H1 (cell line): ENCODE measurements at regions not wholly inside any gene's neighbourhood (a gene's known extent, or its start where the extent isn't known, plus 50 kb on each side); places are given as distances from the start of the nearest gene placed in this dataset.

ENCODE experiments used
- CTCF ChIA-PET: fragments of 300-600 bp; sonication (Branson Sonifier 250); formaldehyde crosslinking; loops from one replicate; lab custom pipeline; 2021; ENCODE audit not compliant: partially characterized antibody; lab: Charles Lee
- POLR2A ChIA-PET: fragments of 300-600 bp; sonication (Branson Sonifier 250); formaldehyde crosslinking; loops from one replicate; lab custom pipeline; 2021; ENCODE audit warnings: inconsistent platforms; ENCODE audit not compliant: partially characterized antibody; lab: Charles Lee
- DNase-seq, 2 experiments: peaks; one replicate each; pipeline versions ENCODE4 v3.0.0 to v3.0.0-alpha.2; 2010 to 2022; ENCODE audit warnings: low spot score in 2 of 2, low read depth in 1 of 2, mixed read lengths in 1 of 2
- FAIRE-seq: peaks from 2 replicates; lab custom pipeline; 2011; peaks lifted over from hg19 to GRCh38; lab: Jason Lieb, UNC
- H2AFZ ChIP-seq: 2 replicates; pipeline ENCODE4 v1.8.1; 2012; ENCODE audit warnings: low read length, inconsistent platforms
- H2AK5ac ChIP-seq: 2 replicates; pipeline ENCODE4 v1.6.1; 2013; ENCODE audit warnings: low read depth, low read length
- H2BK120ac ChIP-seq: replicated peaks from 2 replicates; pipeline ENCODE3; 2013; ENCODE audit warnings: low read depth, low read length, inconsistent platforms
- H2BK12ac ChIP-seq: 2 replicates; pipeline ENCODE4 v1.6.1; 2013; ENCODE audit warnings: low read depth, low read length
- H2BK15ac ChIP-seq: 2 replicates; pipeline ENCODE4 v1.6.1; 2013; ENCODE audit warnings: low read length
- H2BK20ac ChIP-seq: 2 replicates; pipeline ENCODE4 v1.6.1; 2013; ENCODE audit warnings: low read length
- H2BK5ac ChIP-seq: 2 replicates; pipeline ENCODE4 v1.6.1; 2013; ENCODE audit warnings: low read depth, low read length
- H3K14ac ChIP-seq: 2 replicates; pipeline ENCODE4 v1.6.1; 2013; ENCODE audit warnings: inconsistent platforms; ENCODE audit not compliant: insufficient read length
- H3K18ac ChIP-seq: 2 replicates; pipeline ENCODE4 v1.6.1; 2013; ENCODE audit warnings: low read length; ENCODE audit errors: extremely low read depth
- H3K23ac ChIP-seq: 2 replicates; pipeline ENCODE4 v1.6.1; 2013; ENCODE audit warnings: inconsistent platforms; ENCODE audit not compliant: insufficient read length
- H3K23me2 ChIP-seq: 2 replicates; pipeline ENCODE4 v1.6.1; 2013; ENCODE audit warnings: low read depth, low read length
- H3K27ac ChIP-seq: 2 replicates; pipeline ENCODE4 v1.6.1; 2011; ENCODE audit warnings: low read depth, low read length, inconsistent platforms
- H3K27me3 ChIP-seq, 4 experiments: replicated peaks in 1 of 4; 1 replicate in 1 of 4; 2 replicates in 3 of 4; pipeline versions ENCODE4 v1.6.1 to v1.8.1; 2011 to 2013; ENCODE audit warnings: low read length in 3 of 4, mild to moderate bottlenecking in 3 of 4, inconsistent platforms in 2 of 4, mixed read lengths in 2 of 4, moderate library complexity in 1 of 4; ENCODE audit not compliant: control insufficient read depth in 3 of 4, insufficient read depth in 3 of 4; ENCODE audit errors: extremely low read depth in 1 of 4
- H3K36me3 ChIP-seq, 4 experiments: 2 replicates each; pipeline versions ENCODE4 v1.6.1 to v1.8.1; 2011 to 2013; ENCODE audit warnings: mild to moderate bottlenecking in 4 of 4, low read length in 3 of 4, moderate library complexity in 2 of 4, control low read depth in 1 of 4, inconsistent platforms in 1 of 4; ENCODE audit not compliant: insufficient read depth in 4 of 4, control insufficient read depth in 2 of 4
- H3K4ac ChIP-seq: replicated peaks from 2 replicates; pipeline ENCODE3; 2013; ENCODE audit warnings: low read length, low read depth, mixed read lengths, inconsistent platforms; ENCODE audit not compliant: insufficient read length
- H3K4me1 ChIP-seq, 4 experiments: replicated peaks in 1 of 4; 1 replicate in 1 of 4; 2 replicates in 3 of 4; pipeline versions ENCODE4 v1.6.1 to v1.8.1; 2011 to 2013; ENCODE audit warnings: low read length in 3 of 4, inconsistent platforms in 2 of 4, mixed read lengths in 1 of 4; ENCODE audit not compliant: insufficient read depth in 4 of 4, control insufficient read depth in 3 of 4
- H3K4me2 ChIP-seq, 2 experiments: 2 replicates each; pipeline versions ENCODE4 v1.6.1 to v1.8.1; 2011 to 2013; ENCODE audit warnings: low read depth in 2 of 2, low read length in 2 of 2, control low read depth in 1 of 2, inconsistent platforms in 1 of 2, mild to moderate bottlenecking in 1 of 2; ENCODE audit not compliant: insufficient read depth in 1 of 2
- H3K4me3 ChIP-seq, 4 experiments: fragments of 200-600, 300-600 bp in 1 of 4; sonication (generic), shearing (Covaris generic), sonication (Bioruptor Twin) in 1 of 4; 2 replicates each; pipeline versions ENCODE4 v1.5.1 to v1.8.1; 2011 to 2016; ENCODE audit warnings: low read length in 4 of 4, low read depth in 3 of 4, control low read depth in 2 of 4, inconsistent platforms in 2 of 4, mild to moderate bottlenecking in 2 of 4, mixed read lengths in 1 of 4, moderate library complexity in 1 of 4; ENCODE audit not compliant: insufficient read depth in 2 of 4; ENCODE audit errors: extremely low read depth in 1 of 4
- H3K56ac ChIP-seq: replicated peaks from 2 replicates; pipeline ENCODE3; 2013; ENCODE audit warnings: low read depth, mild to moderate bottlenecking, mixed read lengths, low read length, inconsistent platforms; ENCODE audit not compliant: insufficient read length
- H3K79me1 ChIP-seq: 2 replicates; pipeline ENCODE4 v1.6.1; 2013; ENCODE audit warnings: low read depth, low read length, control low read depth
- H3K79me2 ChIP-seq, 2 experiments: 2 replicates each; pipeline versions ENCODE4 v1.6.1 to v1.8.1; 2012 to 2013; ENCODE audit warnings: low read length in 2 of 2, mild to moderate bottlenecking in 2 of 2, inconsistent platforms in 1 of 2; ENCODE audit not compliant: insufficient read depth in 2 of 2, control insufficient read depth in 1 of 2
- H3K9ac ChIP-seq, 4 experiments: replicated peaks in 1 of 4; 1 replicate in 1 of 4; 2 replicates in 3 of 4; pipeline versions ENCODE4 v1.6.1 to v1.8.1; 2011 to 2013; ENCODE audit warnings: low read depth in 3 of 4, low read length in 3 of 4, control low read depth in 2 of 4, mild to moderate bottlenecking in 2 of 4, moderate library complexity in 2 of 4, inconsistent platforms in 1 of 4; ENCODE audit errors: extremely low read depth in 1 of 4
- H3K9me3 ChIP-seq, 2 experiments: 2 replicates each; pipeline versions ENCODE4 v1.6.1 to v1.8.1; 2012 to 2013; ENCODE audit warnings: mild to moderate bottlenecking in 2 of 2, moderate library complexity in 2 of 2, control low read depth in 1 of 2, inconsistent platforms in 1 of 2, low read depth in 1 of 2, low read length in 1 of 2, mixed read lengths in 1 of 2; ENCODE audit not compliant: insufficient read depth in 2 of 2
- H4K20me1 ChIP-seq, 2 experiments: replicated peaks in 1 of 2; 2 replicates each; pipeline versions ENCODE3 to v1.8.1; 2011 to 2013; ENCODE audit warnings: inconsistent platforms in 2 of 2, low read length in 2 of 2, mild to moderate bottlenecking in 1 of 2; ENCODE audit not compliant: insufficient read depth in 2 of 2, control insufficient read depth in 1 of 2
- H4K5ac ChIP-seq: 2 replicates; pipeline ENCODE4 v1.6.1; 2013; ENCODE audit warnings: low read length, low read depth, mixed read lengths, inconsistent platforms; ENCODE audit not compliant: insufficient read length
- H4K8ac ChIP-seq: 2 replicates; pipeline ENCODE4 v1.8.0; 2013; ENCODE audit warnings: mild to moderate bottlenecking, moderate library complexity, low read length, inconsistent platforms; ENCODE audit not compliant: insufficient read depth; ENCODE audit errors: extremely low read depth
- H4K91ac ChIP-seq: replicated peaks from 2 replicates; pipeline ENCODE3; 2013; ENCODE audit warnings: low read length, mixed read lengths, inconsistent platforms; ENCODE audit not compliant: insufficient read length
- RAD21 ChIP-seq, 2 experiments: IDR thresholded peaks in 1 of 2; conservative IDR thresholded peaks in 1 of 2; 2 replicates each; pipeline ENCODE4 v1.6.1; 2011; ENCODE audit warnings: low read depth in 2 of 2, low read length in 2 of 2, improper control_type of control experiment in 1 of 2, inconsistent platforms in 1 of 2, mild to moderate bottlenecking in 1 of 2, moderate library complexity in 1 of 2
- RNF2 ChIP-seq: fragments of 200-900, 300-1000 bp; sonication (generic); IDR thresholded peaks from 2 replicates; pipeline ENCODE4 v1.7.1; 2016; ENCODE audit warnings: borderline replicate concordance, low read depth, mild to moderate bottlenecking, antibody characterized with exemption, low read length; ENCODE audit not compliant: poor library complexity, severe bottlenecking; ENCODE audit errors: missing control alignments
- WGBS, 2 experiments: shearing (Covaris generic) in 1 of 2; methylation state at CpG; one replicate each; pipeline versions ENCODE4 v1.1.6 to v1.1.7; 2013 to 2015; ENCODE audit warnings: low lambda C conversion rate in 2 of 2, mixed read lengths in 2 of 2, inconsistent platforms in 1 of 2, low coverage in 1 of 2, missing lambda C conversion rate in 1 of 2; ENCODE audit not compliant: insufficient replicate concordance in 2 of 2, insufficient coverage in 1 of 2, insufficient read length in 1 of 2; ENCODE audit errors: extremely low coverage in 1 of 2, missing lambda C conversion rate in 1 of 2; 5-methylcytosine and 5-hydroxymethylcytosine counted together

DNA sequence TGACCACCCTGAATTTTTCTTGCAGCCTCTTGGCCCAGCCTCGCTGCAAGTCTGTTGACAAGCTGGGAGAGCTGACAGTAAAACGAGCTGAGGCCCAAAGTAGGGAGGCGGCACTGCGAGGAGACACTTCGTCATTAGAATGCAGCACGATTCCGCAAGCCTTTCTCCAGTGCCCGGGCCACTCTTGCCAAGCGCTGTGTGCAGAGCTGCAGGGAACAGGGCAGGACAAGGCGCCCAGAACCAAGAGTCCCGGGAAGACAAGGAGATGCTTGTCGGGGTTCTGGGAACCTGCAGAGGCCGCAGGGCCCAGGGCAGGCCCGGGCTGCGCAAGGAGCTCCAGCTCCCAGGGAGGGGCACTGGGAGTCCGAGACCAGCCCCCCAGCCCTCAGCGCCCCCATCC lies 187.1 kb downstream of the BCOR start:
- H4K5ac ChIP-seq = no peak overlapping the region
- no peaks in the 10 kb centered on the region for H3K36me3 ChIP-seq
- H2AFZ ChIP-seq = no peak overlapping the region
- H3K27ac ChIP-seq = no peak overlapping the region
- H2AK5ac ChIP-seq = no peak overlapping the region
- H2BK120ac ChIP-seq = no peak overlapping the region
- no peak overlapping the region for H4K8ac ChIP-seq
- H3K9ac ChIP-seq = no peak overlapping the region
- no peak overlapping the region for H3K18ac ChIP-seq
- H4K91ac ChIP-seq = no peak overlapping the region
- POLR2A ChIA-PET = no interaction called here
- H3K4me1 ChIP-seq = peaks cover 0 to 9% (median 0%) of the 10 kb centered on the region in 4 experiments; a peak in 3 of 7 replicates
- H2BK12ac ChIP-seq = no peak overlapping the region
- H3K23ac ChIP-seq = no peak overlapping the region
- CTCF ChIA-PET = no interaction called here
- H3K14ac ChIP-seq = no peak overlapping the region
- no peak overlapping the region for H2BK20ac ChIP-seq
- no peak overlapping the region for H3K56ac ChIP-seq
- H3K79me1 ChIP-seq = no peaks in the 10 kb centered on the region
- H3K9me3 ChIP-seq = no peaks in the 10 kb centered on the region
- no peak for DNase-seq
- no peaks in the 10 kb centered on the region for H3K23me2 ChIP-seq
- H3K4ac ChIP-seq = no peak overlapping the region
- no peak overlapping the region for H3K4me2 ChIP-seq
- no peak overlapping the region for H2BK15ac ChIP-seq
- peaks cover 0 to 2% (median 0%) of the 10 kb centered on the region in 4 experiments; a peak in 1 of 7 replicates for H3K27me3 ChIP-seq
- no peaks in the 10 kb centered on the region for H3K79me2 ChIP-seq
- no peak for FAIRE-seq
- H4K20me1 ChIP-seq = no peaks in the 10 kb centered on the region
- H3K4me3 ChIP-seq = no peak overlapping the region
- 95% methylated on average over 12 of the region's 17 CpGs; no CpG with 5 or more reads in 1 of the 2 experiments for WGBS, 2 experiments
- H2BK5ac ChIP-seq = no peak overlapping the region
- no peak for TF ChIP-seq RAD21 (IDR thresholded peaks at IDR 0.05 in 1 of 2, conservative IDR thresholded peaks at IDR 0.05 in 1 of 2; ENCODE audit: low read depth in 2 of 2, low read length in 2 of 2)
- no peak for TF ChIP-seq RNF2
